ENCODE measurements at regions not wholly inside any gene's neighbourhood (a gene's known extent, or its start where the extent isn't known, plus 50 kb on each side); places are given as distances from the start of the nearest gene placed in this dataset.

GRCh38 chr14:81936348-81936747, 402.7 kb upstream of the SEL1L start:
- no peak overlapping the region for H3K27ac ChIP-seq (ENCODE audit: low read depth, low read length)
- H3K27me3 ChIP-seq (ENCODE audit: control insufficient read depth, insufficient read depth, low read length) = no peaks in the 10 kb centered on the region
- no peak overlapping the region for H3K4me3 ChIP-seq (ENCODE audit: low read depth, low read length)
- no peak for TF ChIP-seq CTCF (IDR thresholded peaks at IDR 0.05; ENCODE audit: low read depth, low read length)
- POLR2A ChIA-PET = no interaction called here
- CTCF ChIA-PET = no interaction called here
- H3K9me3 ChIP-seq (ENCODE audit: control insufficient read depth, insufficient read depth, low read length) = peaks cover 12% of the 10 kb centered on the region; the same call in 1 of the 2 replicates
- DNase-seq (ENCODE audit: low read depth, low spot score) = no peak

- H3K27me3 ChIP-seq (ENCODE audit: control insufficient read depth, insufficient read depth, low read length) = no peaks in the 10 kb centered on the region
- H3K4me3 ChIP-seq (ENCODE audit: low read depth, low read length) = no peak overlapping the region
- POLR2A ChIA-PET = no interaction called here
- no peak for TF ChIP-seq CTCF (IDR thresholded peaks at IDR 0.05; ENCODE audit: low read depth, low read length)
- CTCF ChIA-PET = no interaction called here
- peaks cover 12% of the 10 kb centered on the region; the same call in 1 of the 2 replicates for H3K9me3 ChIP-seq (ENCODE audit: control insufficient read depth, insufficient read depth, low read length)
- no peak overlapping the region for H3K27ac ChIP-seq (ENCODE audit: low read depth, low read length)
- no peak for DNase-seq (ENCODE audit: low read depth, low spot score)
Measured at GRCh38 chr14:81936902-81937301, 403.2 kb upstream of the SEL1L start.

- no peak for DNase-seq (ENCODE audit: low read depth, low spot score)
- POLR2A ChIA-PET = no interaction called here
- TF ChIP-seq CTCF (IDR thresholded peaks at IDR 0.05; ENCODE audit: low read depth, low read length) = no peak
- CTCF ChIA-PET = no interaction called here
- Histone ChIP-seq H3K9me3 (ENCODE audit: control insufficient read depth, insufficient read depth, low read length) (peaks cover 12% of the 10 kb centered on the region; the same call in 1 of the 2 replicates), H3K27me3 (ENCODE audit: control insufficient read depth, insufficient read depth, low read length) (no peaks in the 10 kb centered on the region), H3K4me3 (ENCODE audit: low read depth, low read length) (no peak overlapping the region), H3K27ac (ENCODE audit: low read depth, low read length) (no peak overlapping the region)
Measured at GRCh38 chr14:81938341-81938740, 404.7 kb upstream of the SEL1L start.

- Histone ChIP-seq H3K27ac (ENCODE audit: low read depth, low read length) (no peak overlapping the region), H3K9me3 (ENCODE audit: control insufficient read depth, insufficient read depth, low read length) (peaks cover 6% of the 10 kb centered on the region; the same call in 1 of the 2 replicates), H3K27me3 (ENCODE audit: control insufficient read depth, insufficient read depth, low read length) (no peaks in the 10 kb centered on the region), H3K4me3 (ENCODE audit: low read depth, low read length) (no peak overlapping the region)
- ChIA-PET POLR2A (no interaction called here), CTCF (no interaction called here)
- no peak for TF ChIP-seq CTCF (IDR thresholded peaks at IDR 0.05; ENCODE audit: low read depth, low read length)
- DNase-seq (ENCODE audit: low read depth, low spot score) = no peak
Measured at GRCh38 chr14:81940651-81941050, 407.0 kb upstream of the SEL1L start.

GRCh38 chr14:81942071-81942470, 408.4 kb upstream of the SEL1L start:
- Histone ChIP-seq H3K27me3 (ENCODE audit: control insufficient read depth, insufficient read depth, low read length) (no peaks in the 10 kb centered on the region), H3K4me3 (ENCODE audit: low read depth, low read length) (no peak overlapping the region), H3K27ac (ENCODE audit: low read depth, low read length) (no peak overlapping the region), H3K9me3 (ENCODE audit: control insufficient read depth, insufficient read depth, low read length) (peaks cover 6% of the 10 kb centered on the region; the same call in 1 of the 2 replicates)
- TF ChIP-seq CTCF (IDR thresholded peaks at IDR 0.05; ENCODE audit: low read depth, low read length) = no peak
- ChIA-PET CTCF (no interaction called here), POLR2A (no interaction called here)
- no peak for DNase-seq (ENCODE audit: low read depth, low spot score)
